ENCODE measurements at regions not wholly inside any gene's neighbourhood (a gene's known extent, or its start where the extent isn't known, plus 50 kb on each side); places are given as distances from the start of the nearest gene placed in this dataset.

DNA sequence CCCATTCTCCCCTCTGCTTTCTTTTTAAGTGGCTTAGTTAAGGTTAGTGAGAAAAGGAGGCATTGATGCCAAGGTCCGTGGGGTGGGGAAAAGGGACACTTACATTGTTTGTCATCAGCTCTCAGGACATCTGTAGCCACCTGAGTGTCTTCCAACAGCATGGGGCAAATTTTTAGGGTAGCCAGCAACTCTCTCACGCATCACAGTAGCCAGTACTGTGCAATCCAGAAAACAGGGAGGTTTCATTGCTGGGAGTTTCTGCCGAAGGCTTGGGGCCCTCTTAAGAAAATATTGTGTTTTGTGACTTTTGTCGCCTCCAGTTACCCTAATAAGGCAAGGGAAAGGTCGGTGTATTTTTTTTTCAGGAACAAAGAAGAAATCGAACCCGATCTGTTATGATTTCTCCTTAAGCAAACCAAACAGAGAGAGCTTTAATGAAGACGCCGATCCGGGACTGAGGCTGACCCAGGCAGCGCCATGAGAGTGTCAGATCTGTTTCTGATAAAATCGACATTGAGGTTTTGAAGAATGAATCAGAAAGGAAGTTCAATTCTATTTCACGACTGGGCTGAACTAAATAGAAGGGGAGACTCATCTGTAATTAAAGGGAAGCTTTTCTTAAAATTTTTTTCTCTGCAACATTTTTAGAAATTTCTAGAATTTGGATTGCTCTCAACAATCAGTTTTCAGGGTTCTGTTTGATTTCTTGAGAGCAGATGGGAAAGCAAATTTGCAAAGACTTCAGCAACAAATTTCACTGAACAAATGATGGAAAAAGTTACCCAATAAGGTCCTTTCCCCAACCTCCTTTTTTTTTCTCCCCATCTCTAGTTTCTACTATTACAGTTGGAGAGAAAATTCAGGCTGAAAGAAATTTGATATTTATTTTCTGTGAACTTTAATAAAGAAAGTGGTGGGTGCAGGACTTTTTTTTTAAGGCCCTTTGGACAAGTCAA, 144.7 kb upstream of the IRX3 start:
- DNase-seq (ENCODE audit: low read depth) = peak; percentile 63
- H3K4me3 ChIP-seq (ENCODE audit: low read length) = peak overlapping the region; percentile 15
- TF ChIP-seq, protein P1, sequence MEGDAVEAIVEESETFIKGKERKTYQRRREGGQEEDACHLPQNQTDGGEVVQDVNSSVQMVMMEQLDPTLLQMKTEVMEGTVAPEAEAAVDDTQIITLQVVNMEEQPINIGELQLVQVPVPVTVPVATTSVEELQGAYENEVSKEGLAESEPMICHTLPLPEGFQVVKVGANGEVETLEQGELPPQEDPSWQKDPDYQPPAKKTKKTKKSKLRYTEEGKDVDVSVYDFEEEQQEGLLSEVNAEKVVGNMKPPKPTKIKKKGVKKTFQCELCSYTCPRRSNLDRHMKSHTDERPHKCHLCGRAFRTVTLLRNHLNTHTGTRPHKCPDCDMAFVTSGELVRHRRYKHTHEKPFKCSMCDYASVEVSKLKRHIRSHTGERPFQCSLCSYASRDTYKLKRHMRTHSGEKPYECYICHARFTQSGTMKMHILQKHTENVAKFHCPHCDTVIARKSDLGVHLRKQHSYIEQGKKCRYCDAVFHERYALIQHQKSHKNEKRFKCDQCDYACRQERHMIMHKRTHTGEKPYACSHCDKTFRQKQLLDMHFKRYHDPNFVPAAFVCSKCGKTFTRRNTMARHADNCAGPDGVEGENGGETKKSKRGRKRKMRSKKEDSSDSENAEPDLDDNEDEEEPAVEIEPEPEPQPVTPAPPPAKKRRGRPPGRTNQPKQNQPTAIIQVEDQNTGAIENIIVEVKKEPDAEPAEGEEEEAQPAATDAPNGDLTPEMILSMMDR (conservative IDR thresholded peaks at IDR 0.05; ENCODE audit: low read length) = no peak

GRCh38 chr16:54430491-54431030, 144.0 kb upstream of the IRX3 start:
- H3K4me3 ChIP-seq (ENCODE audit: low read length) = peak overlapping the region; percentile 15
- peak; percentile 91 for DNase-seq (ENCODE audit: low read depth)
- TF ChIP-seq, protein P1 (conservative IDR thresholded peaks at IDR 0.05; ENCODE audit: low read length) = no peak

DNA sequence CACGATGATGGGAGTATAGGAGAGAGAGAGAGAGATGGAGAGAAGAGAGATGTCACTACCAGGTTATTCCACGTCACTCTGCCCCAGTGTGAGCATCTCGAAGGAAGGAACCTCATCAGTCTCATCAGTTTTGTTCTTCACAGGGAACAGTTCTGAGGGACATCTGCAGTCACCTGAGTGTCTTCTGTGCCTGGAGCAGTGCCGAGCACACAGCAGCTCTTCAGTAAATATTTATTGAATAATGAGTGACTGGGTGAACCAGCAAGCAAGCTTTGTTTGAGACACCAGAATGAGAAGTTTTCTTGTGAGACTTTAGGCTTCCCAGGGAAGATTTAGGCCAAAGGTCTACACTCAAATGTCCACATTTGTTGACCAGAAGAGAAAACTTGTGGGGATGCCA, 142.4 kb upstream of the IRX3 start:
- no peak overlapping the region for H3K4me3 ChIP-seq (ENCODE audit: low read length)
- TF ChIP-seq, protein P1 (conservative IDR thresholded peaks at IDR 0.05; ENCODE audit: low read length) = no peak

DNA sequence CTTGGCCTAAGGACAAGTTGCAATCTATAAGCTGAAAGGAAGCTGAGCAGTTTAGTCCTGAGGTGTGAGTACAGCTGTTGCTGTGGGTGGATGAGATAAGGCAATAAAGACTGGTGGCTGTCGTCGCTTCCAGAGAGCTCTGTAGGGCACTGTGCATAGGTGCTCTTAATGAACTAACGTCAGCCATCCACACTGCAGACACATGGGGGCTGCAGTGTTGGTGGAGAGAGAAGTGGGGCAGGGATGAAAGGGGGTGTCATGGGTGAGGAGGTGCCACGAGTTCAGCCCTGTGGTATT, 139.9 kb upstream of the IRX3 start:
- TF ChIP-seq, protein P1 (conservative IDR thresholded peaks at IDR 0.05; ENCODE audit: low read length) = no peak

More for the DNA sequence above, 142.4 kb upstream of the IRX3 start:
- DNase-seq (ENCODE audit: low read depth) = no peak

DNA sequence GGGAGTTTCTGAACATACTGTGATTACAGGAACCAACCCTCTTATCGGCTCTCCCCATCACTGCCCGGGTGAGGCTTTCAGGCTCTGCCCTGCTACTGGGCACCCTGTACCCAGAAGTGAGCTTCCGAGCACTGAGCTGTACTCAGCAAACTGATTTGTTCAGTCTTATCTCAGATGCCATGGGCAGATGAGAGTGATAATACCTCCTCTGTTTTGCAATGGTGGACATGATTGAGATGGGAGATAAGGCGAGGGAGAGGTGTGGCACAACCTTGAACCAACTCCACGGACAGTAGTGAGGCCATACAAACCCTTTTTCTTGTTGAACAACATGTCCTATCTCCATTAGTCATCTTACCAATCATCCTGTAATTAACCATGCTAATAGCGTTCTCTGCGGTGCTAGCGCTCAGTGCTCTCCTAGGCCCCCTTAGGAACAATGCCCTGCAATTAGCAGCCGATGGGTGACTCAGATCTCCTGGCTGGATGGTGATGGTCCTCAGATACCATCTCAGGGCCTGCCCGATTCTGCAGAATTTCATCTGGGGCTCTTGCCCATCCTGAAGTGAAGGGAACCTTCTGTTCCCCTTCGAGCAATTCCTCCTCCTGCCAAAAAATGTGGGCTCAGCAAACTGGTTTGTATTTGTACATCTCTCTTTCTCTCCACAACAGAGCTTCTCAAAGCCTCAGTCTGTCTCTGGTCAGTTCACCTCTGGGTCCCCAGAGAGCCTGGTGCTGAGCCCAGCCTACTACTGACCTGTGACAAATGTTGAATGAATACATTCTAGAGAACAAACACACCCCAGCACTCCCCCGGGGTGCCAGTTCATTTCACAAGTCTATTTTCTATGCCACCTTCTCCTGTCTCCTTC, 139.3 kb upstream of the IRX3 start:
- no peak for DNase-seq (ENCODE audit: low read depth)
- TF ChIP-seq, protein P1 (conservative IDR thresholded peaks at IDR 0.05; ENCODE audit: low read length) = no peak
- H3K4me3 ChIP-seq (ENCODE audit: low read length) = no peak overlapping the region

More for the DNA sequence above, 139.9 kb upstream of the IRX3 start:
- DNase-seq (ENCODE audit: low read depth) = no peak
- no peak overlapping the region for H3K4me3 ChIP-seq (ENCODE audit: low read length)

DNA sequence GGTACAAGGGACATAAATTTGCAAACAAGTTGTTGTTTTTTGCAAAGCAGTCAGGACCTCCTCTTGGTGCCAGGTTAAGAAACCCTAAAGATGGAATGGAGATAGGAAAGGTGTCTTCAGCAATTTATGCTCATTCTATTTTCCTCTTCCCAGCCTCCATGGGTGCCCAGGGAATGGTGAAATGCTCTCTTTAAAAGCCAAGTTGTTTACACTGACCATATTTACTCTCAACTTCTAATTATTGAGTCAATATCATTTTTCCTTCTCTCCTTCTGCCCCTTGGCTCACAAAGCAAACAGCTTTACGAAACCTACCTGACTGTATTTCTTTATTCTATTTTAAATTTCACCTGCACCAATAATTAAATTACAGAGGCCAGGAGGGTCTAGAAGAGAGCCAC, 138.5 kb upstream of the IRX3 start:
- TF ChIP-seq, protein P1 (conservative IDR thresholded peaks at IDR 0.05; ENCODE audit: low read length) = no peak
- DNase-seq (ENCODE audit: low read depth) = no peak
- H3K4me3 ChIP-seq (ENCODE audit: low read length) = no peak overlapping the region
